Ishikawa (cell line): ENCODE measurements at regions not wholly inside any gene's neighbourhood (a gene's known extent, or its start where the extent isn't known, plus 50 kb on each side); places are given as distances from the start of the nearest gene placed in this dataset.

Source experiments
- CREB1 ChIP-seq: IDR thresholded peaks from 2 replicates; pipeline ENCODE4 v1.6.1; 2012; ENCODE audit warnings: low read depth
- EGR1 ChIP-seq: IDR thresholded peaks from 2 replicates; pipeline ENCODE4 v1.6.1; 2012
- EP300 ChIP-seq: IDR thresholded peaks from 2 replicates; pipeline ENCODE4 v1.6.1; 2012; ENCODE audit warnings: borderline replicate concordance
- FOXM1 ChIP-seq: IDR thresholded peaks from 2 replicates; pipeline ENCODE4 v1.6.1; 2012; ENCODE audit warnings: low read depth, borderline replicate concordance
- MAX ChIP-seq: IDR thresholded peaks from 2 replicates; pipeline ENCODE4 v1.6.1; 2012
- NFIC ChIP-seq: IDR thresholded peaks from 2 replicates; pipeline ENCODE4 v1.6.1; 2012
- REST ChIP-seq: IDR thresholded peaks from 2 replicates; pipeline ENCODE4 v1.6.1; 2012; ENCODE audit warnings: low read depth, mild to moderate bottlenecking
- TAF1 ChIP-seq: IDR thresholded peaks from 2 replicates; pipeline ENCODE4 v1.6.1; 2012; ENCODE audit warnings: low read depth, mild to moderate bottlenecking
- TCF12 ChIP-seq: IDR thresholded peaks from 2 replicates; pipeline ENCODE4 v1.6.1; 2012; ENCODE audit warnings: low read depth
- USF1 ChIP-seq: IDR thresholded peaks from 2 replicates; pipeline ENCODE4 v1.6.1; 2012
- YY1 ChIP-seq: IDR thresholded peaks from 2 replicates; pipeline ENCODE4 v1.6.1; 2012; ENCODE audit warnings: low read depth

DNA sequence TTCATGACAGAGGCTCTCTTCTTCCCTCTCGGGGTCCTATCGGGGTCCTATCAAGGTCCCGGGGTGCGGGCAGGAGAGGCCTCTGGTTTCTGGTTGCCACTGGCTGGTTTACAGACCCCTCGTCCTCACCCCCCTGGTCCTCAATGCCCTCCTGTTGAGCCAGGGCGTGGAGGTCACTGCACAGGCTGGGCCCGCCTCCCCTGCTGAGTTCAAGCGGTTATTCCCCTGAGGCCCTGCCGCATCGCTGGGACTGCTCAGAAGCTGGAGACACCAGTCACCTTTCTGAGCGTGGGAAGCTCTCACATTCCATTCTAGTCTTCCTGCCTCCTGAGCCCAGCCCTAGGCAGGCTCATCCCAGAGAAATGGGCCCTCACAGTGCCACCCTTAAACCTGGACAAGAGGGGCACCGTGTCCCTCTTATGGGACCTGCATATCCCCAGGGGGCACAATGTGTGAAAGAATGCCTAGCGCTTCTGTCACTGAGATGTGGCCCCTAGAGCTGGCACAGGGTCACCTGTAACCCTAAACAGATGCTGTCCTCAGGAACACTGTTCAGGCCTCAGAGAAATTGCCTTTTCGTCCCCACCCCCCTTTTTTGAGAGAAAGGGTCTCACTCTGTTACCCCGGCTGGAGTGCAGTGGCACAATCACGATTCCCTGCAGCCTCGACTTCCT, 177.7 kb upstream of the RGS6 start:
- TF ChIP-seq EGR1 (no peak), YY1 (no peak), TAF1 (no peak), NFIC (no peak), CREB1 (no peak), EP300 (no peak), USF1 (no peak), REST (no peak), MAX (no peak), TCF12 (no peak), FOXM1 (no peak)
